ENCODE measurements at regions not wholly inside any gene's neighbourhood (a gene's known extent, or its start where the extent isn't known, plus 50 kb on each side); places are given as distances from the start of the nearest gene placed in this dataset.

GRCh38 chr1:34270181-34270580 is 93.5 kb downstream of the C1orf94 start:
- no peaks in the 10 kb centered on the region for H3K9me3 ChIP-seq (ENCODE audit: control insufficient read depth, low read length)

GRCh38 chr1:34272152-34272551 is 95.4 kb downstream of the C1orf94 start:
- H3K4me1 ChIP-seq (ENCODE audit: control insufficient read depth, insufficient read depth, low read length), result no peaks in the 10 kb centered on the region
- no peak overlapping the region for H3K9ac ChIP-seq (ENCODE audit: low read length)
- H3K36me3 ChIP-seq (ENCODE audit: control insufficient read depth, insufficient read depth, low read length, severe bottlenecking), result no peaks in the 10 kb centered on the region
- no peak overlapping the region for H3K4me3 ChIP-seq (ENCODE audit: low read length)
- no peak for DNase-seq (ENCODE audit: low read depth)
- no peaks in the 10 kb centered on the region for H3K9me3 ChIP-seq (ENCODE audit: control insufficient read depth, low read length)
- H3K27me3 ChIP-seq (replicated peaks; ENCODE audit: control insufficient read depth, insufficient read depth, low read length), result peaks cover 63% of the 10 kb centered on the region

More at GRCh38 chr1:34270181-34270580, 93.5 kb downstream of the C1orf94 start:
- no peak for DNase-seq (ENCODE audit: low read depth)
- no peaks in the 10 kb centered on the region for H3K4me1 ChIP-seq (ENCODE audit: control insufficient read depth, insufficient read depth, low read length)
- H3K4me3 ChIP-seq (ENCODE audit: low read length), result no peak overlapping the region
- H3K27me3 ChIP-seq (replicated peaks; ENCODE audit: control insufficient read depth, insufficient read depth, low read length), result peaks cover 61% of the 10 kb centered on the region
- no peak overlapping the region for H3K9ac ChIP-seq (ENCODE audit: low read length)
- no peaks in the 10 kb centered on the region for H3K36me3 ChIP-seq (ENCODE audit: control insufficient read depth, insufficient read depth, low read length, severe bottlenecking)

- Histone ChIP-seq H3K27me3 (replicated peaks; ENCODE audit: control insufficient read depth, insufficient read depth, low read length) (peaks cover 82% of the 10 kb centered on the region), H3K9ac (ENCODE audit: low read length) (no peak overlapping the region)
- no peak for DNase-seq (ENCODE audit: low read depth)
These were observed 98.4 kb downstream of the C1orf94 start for GRCh38 chr1:34275150-34275549.

GRCh38 chr1:34276606-34277005 is 99.9 kb downstream of the C1orf94 start:
- DNase-seq (ENCODE audit: low read depth), result no peak
- Histone ChIP-seq H3K27me3 (replicated peaks; ENCODE audit: control insufficient read depth, insufficient read depth, low read length) (peaks cover 87% of the 10 kb centered on the region), H3K4me1 (ENCODE audit: control insufficient read depth, insufficient read depth, low read length) (no peaks in the 10 kb centered on the region), H3K4me3 (ENCODE audit: low read length) (no peak overlapping the region), H3K9me3 (ENCODE audit: control insufficient read depth, low read length) (peaks cover under 1% of the 10 kb centered on the region), H3K9ac (ENCODE audit: low read length) (no peak overlapping the region), H3K36me3 (ENCODE audit: control insufficient read depth, insufficient read depth, low read length, severe bottlenecking) (no peaks in the 10 kb centered on the region)

More at GRCh38 chr1:34275150-34275549, 98.4 kb downstream of the C1orf94 start:
- no peak overlapping the region for H3K4me3 ChIP-seq (ENCODE audit: low read length)
- no peaks in the 10 kb centered on the region for H3K4me1 ChIP-seq (ENCODE audit: control insufficient read depth, insufficient read depth, low read length)
- no peaks in the 10 kb centered on the region for H3K9me3 ChIP-seq (ENCODE audit: control insufficient read depth, low read length)
- no peaks in the 10 kb centered on the region for H3K36me3 ChIP-seq (ENCODE audit: control insufficient read depth, insufficient read depth, low read length, severe bottlenecking)

- peaks cover 85% of the 10 kb centered on the region for H3K27me3 ChIP-seq (replicated peaks; ENCODE audit: control insufficient read depth, insufficient read depth, low read length)
- no peaks in the 10 kb centered on the region for H3K4me1 ChIP-seq (ENCODE audit: control insufficient read depth, insufficient read depth, low read length)
- DNase-seq (ENCODE audit: low read depth), result no peak
- no peak overlapping the region for H3K9ac ChIP-seq (ENCODE audit: low read length)
- no peaks in the 10 kb centered on the region for H3K36me3 ChIP-seq (ENCODE audit: control insufficient read depth, insufficient read depth, low read length, severe bottlenecking)
- H3K9me3 ChIP-seq (ENCODE audit: control insufficient read depth, low read length), result peaks cover 5% of the 10 kb centered on the region
- no peak overlapping the region for H3K4me3 ChIP-seq (ENCODE audit: low read length)
These were observed 100.4 kb downstream of the C1orf94 start for GRCh38 chr1:34277150-34277549.

- Histone ChIP-seq H3K9ac (ENCODE audit: low read length) (no peak overlapping the region), H3K36me3 (ENCODE audit: control insufficient read depth, insufficient read depth, low read length, severe bottlenecking) (no peaks in the 10 kb centered on the region), H3K4me1 (ENCODE audit: control insufficient read depth, insufficient read depth, low read length) (no peaks in the 10 kb centered on the region), H3K4me3 (ENCODE audit: low read length) (no peak overlapping the region), H3K9me3 (ENCODE audit: control insufficient read depth, low read length) (peaks cover 5% of the 10 kb centered on the region), H3K27me3 (replicated peaks; ENCODE audit: control insufficient read depth, insufficient read depth, low read length) (peaks cover 75% of the 10 kb centered on the region)
- no peak for DNase-seq (ENCODE audit: low read depth)
These were observed 101.5 kb downstream of the C1orf94 start for GRCh38 chr1:34278211-34278610.

- H3K4me3 ChIP-seq (ENCODE audit: low read length), result no peak overlapping the region
- H3K36me3 ChIP-seq (ENCODE audit: control insufficient read depth, insufficient read depth, low read length, severe bottlenecking), result no peaks in the 10 kb centered on the region
- H3K9ac ChIP-seq (ENCODE audit: low read length), result no peak overlapping the region
- DNase-seq (ENCODE audit: low read depth), result no peak
- H3K9me3 ChIP-seq (ENCODE audit: control insufficient read depth, low read length), result peaks cover 5% of the 10 kb centered on the region
- peaks cover 59% of the 10 kb centered on the region for H3K27me3 ChIP-seq (replicated peaks; ENCODE audit: control insufficient read depth, insufficient read depth, low read length)
- H3K4me1 ChIP-seq (ENCODE audit: control insufficient read depth, insufficient read depth, low read length), result no peaks in the 10 kb centered on the region
These were observed 103.3 kb downstream of the C1orf94 start for GRCh38 chr1:34279971-34280370.

- DNase-seq (ENCODE audit: low read depth), result no peak
- Histone ChIP-seq H3K9me3 (ENCODE audit: control insufficient read depth, low read length) (peaks cover 5% of the 10 kb centered on the region), H3K4me3 (ENCODE audit: low read length) (no peak overlapping the region), H3K4me1 (ENCODE audit: control insufficient read depth, insufficient read depth, low read length) (no peaks in the 10 kb centered on the region), H3K36me3 (ENCODE audit: control insufficient read depth, insufficient read depth, low read length, severe bottlenecking) (no peaks in the 10 kb centered on the region), H3K27me3 (replicated peaks; ENCODE audit: control insufficient read depth, insufficient read depth, low read length) (peaks cover 59% of the 10 kb centered on the region), H3K9ac (ENCODE audit: low read length) (no peak overlapping the region)
These were observed 103.8 kb downstream of the C1orf94 start for GRCh38 chr1:34280509-34280908.

- H3K27me3 ChIP-seq (replicated peaks; ENCODE audit: control insufficient read depth, insufficient read depth, low read length), result peaks cover 67% of the 10 kb centered on the region
- DNase-seq (ENCODE audit: low read depth), result no peak
- H3K9me3 ChIP-seq (ENCODE audit: control insufficient read depth, low read length), result peaks cover 12% of the 10 kb centered on the region
- H3K36me3 ChIP-seq (ENCODE audit: control insufficient read depth, insufficient read depth, low read length, severe bottlenecking), result no peaks in the 10 kb centered on the region
- H3K4me3 ChIP-seq (ENCODE audit: low read length), result no peak overlapping the region
- H3K9ac ChIP-seq (ENCODE audit: low read length), result no peak overlapping the region
- H3K4me1 ChIP-seq (ENCODE audit: control insufficient read depth, insufficient read depth, low read length), result no peaks in the 10 kb centered on the region
These were observed 106.4 kb downstream of the C1orf94 start for GRCh38 chr1:34283142-34283541.

- H3K36me3 ChIP-seq (ENCODE audit: control insufficient read depth, insufficient read depth, low read length, severe bottlenecking), result no peaks in the 10 kb centered on the region
- H3K9ac ChIP-seq (ENCODE audit: low read length), result no peak overlapping the region
- H3K27me3 ChIP-seq (replicated peaks; ENCODE audit: control insufficient read depth, insufficient read depth, low read length), result peaks cover 61% of the 10 kb centered on the region
- peaks cover 12% of the 10 kb centered on the region for H3K9me3 ChIP-seq (ENCODE audit: control insufficient read depth, low read length)
- DNase-seq (ENCODE audit: low read depth), result no peak
- no peak overlapping the region for H3K4me3 ChIP-seq (ENCODE audit: low read length)
- no peaks in the 10 kb centered on the region for H3K4me1 ChIP-seq (ENCODE audit: control insufficient read depth, insufficient read depth, low read length)
These were observed 109.8 kb downstream of the C1orf94 start for GRCh38 chr1:34286511-34286910.

- H3K9me3 ChIP-seq (ENCODE audit: control insufficient read depth, low read length), result peaks cover 7% of the 10 kb centered on the region
- H3K4me3 ChIP-seq (ENCODE audit: low read length), result no peak overlapping the region
- H3K27me3 ChIP-seq (replicated peaks; ENCODE audit: control insufficient read depth, insufficient read depth, low read length), result peaks cover 56% of the 10 kb centered on the region
- no peak overlapping the region for H3K9ac ChIP-seq (ENCODE audit: low read length)
- no peak for DNase-seq (ENCODE audit: low read depth)
- H3K4me1 ChIP-seq (ENCODE audit: control insufficient read depth, insufficient read depth, low read length), result no peaks in the 10 kb centered on the region
- H3K36me3 ChIP-seq (ENCODE audit: control insufficient read depth, insufficient read depth, low read length, severe bottlenecking), result no peaks in the 10 kb centered on the region
These were observed 114.1 kb downstream of the C1orf94 start for GRCh38 chr1:34290831-34291230.

- no peak for DNase-seq (ENCODE audit: low read depth)
- Histone ChIP-seq H3K27me3 (replicated peaks; ENCODE audit: control insufficient read depth, insufficient read depth, low read length) (peaks cover 50% of the 10 kb centered on the region), H3K9ac (ENCODE audit: low read length) (no peak overlapping the region), H3K36me3 (ENCODE audit: control insufficient read depth, insufficient read depth, low read length, severe bottlenecking) (no peaks in the 10 kb centered on the region), H3K9me3 (ENCODE audit: control insufficient read depth, low read length) (peaks cover 3% of the 10 kb centered on the region), H3K4me3 (ENCODE audit: low read length) (no peak overlapping the region), H3K4me1 (ENCODE audit: control insufficient read depth, insufficient read depth, low read length) (no peaks in the 10 kb centered on the region)
These were observed 115.8 kb downstream of the C1orf94 start for GRCh38 chr1:34292472-34292871.

All from adipocyte (in vitro differentiated cells).